HG02981 (cell line): ENCODE measurements at regions not wholly inside any gene's neighbourhood (a gene's known extent, or its start where the extent isn't known, plus 50 kb on each side); places are given as distances from the start of the nearest gene placed in this dataset.

Experiments
- ATAC-seq: cut with Tn5 transposase; IDR thresholded peaks from one replicate; pipeline ENCODE4 v1.9.1; 2021; ENCODE audit warnings: mild to moderate bottlenecking, moderate library complexity; ENCODE audit not compliant: unreplicated experiment

GRCh38 chr3:157751386-157751785, 248.2 kb upstream of the VEPH1 start:
- ATAC-seq, result no peak

- ATAC-seq, result no peak
Observed at GRCh38 chr3:157746391-157746790, 243.2 kb upstream of the VEPH1 start.

GRCh38 chr3:157741607-157742006, 238.4 kb upstream of the VEPH1 start:
- ATAC-seq, result no peak

- no peak for ATAC-seq
Observed at GRCh38 chr3:157738441-157738840, 235.2 kb upstream of the VEPH1 start.

- ATAC-seq, result no peak
Observed at GRCh38 chr3:157718800-157719199, 215.6 kb upstream of the VEPH1 start.

GRCh38 chr3:157713101-157713500, 209.9 kb upstream of the VEPH1 start:
- no peak for ATAC-seq

GRCh38 chr3:157705258-157705657, 202.0 kb upstream of the VEPH1 start:
- ATAC-seq, result no peak

- ATAC-seq, result no peak
Observed at GRCh38 chr3:157700405-157700804, 197.2 kb upstream of the VEPH1 start.

- no peak for ATAC-seq
Observed at GRCh38 chr3:157695586-157695985, 192.4 kb upstream of the VEPH1 start.

GRCh38 chr3:157695103-157695502, 191.9 kb upstream of the VEPH1 start:
- no peak for ATAC-seq

- no peak for ATAC-seq
Observed at GRCh38 chr3:157693762-157694161, 190.5 kb upstream of the VEPH1 start.

GRCh38 chr3:157692468-157692867, 189.3 kb upstream of the VEPH1 start:
- ATAC-seq, result no peak

- ATAC-seq, result no peak
Observed at GRCh38 chr3:157683668-157684067, 180.5 kb upstream of the VEPH1 start.

GRCh38 chr3:157672061-157672460, 168.8 kb upstream of the VEPH1 start:
- no peak for ATAC-seq

- no peak for ATAC-seq
Observed at GRCh38 chr3:157671656-157672055, 168.4 kb upstream of the VEPH1 start.

- no peak for ATAC-seq
Observed at GRCh38 chr3:157669416-157669815, 166.2 kb upstream of the VEPH1 start.

GRCh38 chr3:157667493-157667892, 164.3 kb upstream of the VEPH1 start:
- ATAC-seq, result no peak

- ATAC-seq, result no peak
Observed at GRCh38 chr3:157662171-157662570, 159.0 kb upstream of the VEPH1 start.

- ATAC-seq, result no peak
Observed at GRCh38 chr3:157660847-157661246, 157.6 kb upstream of the VEPH1 start.

GRCh38 chr3:157652366-157652765, 149.2 kb upstream of the VEPH1 start:
- ATAC-seq, result no peak

GRCh38 chr3:157650699-157651098, 147.5 kb upstream of the VEPH1 start:
- ATAC-seq, result no peak

GRCh38 chr3:157650172-157650571, 147.0 kb upstream of the VEPH1 start:
- no peak for ATAC-seq

- ATAC-seq, result no peak
Observed at GRCh38 chr3:157649511-157649910, 146.3 kb upstream of the VEPH1 start.

- ATAC-seq, result no peak
Observed at GRCh38 chr3:157647820-157648219, 144.6 kb upstream of the VEPH1 start.
